ENCODE measurements at regions not wholly inside any gene's neighbourhood (a gene's known extent, or its start where the extent isn't known, plus 50 kb on each side); places are given as distances from the start of the nearest gene placed in this dataset.

- ChIA-PET CTCF (no interaction called here), POLR2A (no interaction called here)
- Histone ChIP-seq H2AFZ (ENCODE audit: low read depth, low read length) (no peak overlapping the region), H3K9ac (replicated peaks; ENCODE audit: extremely low read depth, insufficient read depth, low read length) (no peak overlapping the region), H3K9me1 (replicated peaks; ENCODE audit: control insufficient read depth, extremely low read depth, insufficient read depth, low read length) (no peaks in the 10 kb centered on the region), H3K4me2 (ENCODE audit: insufficient read depth, low read length) (no peak overlapping the region), H4K20me1 (replicated peaks; ENCODE audit: control insufficient read depth, extremely low read depth, insufficient read depth, low read length) (no peaks in the 10 kb centered on the region), H3K9me3 (replicated peaks; ENCODE audit: control insufficient read depth, insufficient read depth, low read length) (peaks cover 12% of the 10 kb centered on the region), H3K27me3 (ENCODE audit: control insufficient read depth in 2 of 2, insufficient read depth in 2 of 2, low read length in 2 of 2) (no peaks in the 10 kb centered on the region), H3K4me1 (ENCODE audit: control insufficient read depth, extremely low read depth, insufficient read depth, low read length) (no peaks in the 10 kb centered on the region), H3K79me2 (ENCODE audit: control insufficient read depth, insufficient read depth, low read length) (no peaks in the 10 kb centered on the region), H3K36me3 (ENCODE audit: control insufficient read depth in 2 of 2, extremely low read depth in 1 of 2, insufficient read depth in 2 of 2, low read length in 2 of 2) (no peaks in the 10 kb centered on the region), H3K27ac (ENCODE audit: insufficient read depth, low read depth, low read length) (no peak overlapping the region), H3K4me3 (replicated peaks in 1 of 3; ENCODE audit: insufficient read depth in 1 of 3, low read depth in 1 of 3, low read length in 3 of 3) (no peak overlapping the region)
- FAIRE-seq (no peak), DNase-seq (ENCODE audit: low read depth, low spot score) (no peak)
- no peak for TF ChIP-seq JUN (IDR thresholded peaks at IDR 0.05; ENCODE audit: borderline replicate concordance, insufficient read depth, insufficient read length, low read depth)
- no peak for TF ChIP-seq POLR2AphosphoS5 (IDR thresholded peaks at IDR 0.05; ENCODE audit: insufficient read depth, low read depth, low read length)
- no peak for TF ChIP-seq EZH2 (IDR thresholded peaks at IDR 0.05; ENCODE audit: borderline replicate concordance, low read depth, low read length, severe bottlenecking)
- TF ChIP-seq, protein P1, sequence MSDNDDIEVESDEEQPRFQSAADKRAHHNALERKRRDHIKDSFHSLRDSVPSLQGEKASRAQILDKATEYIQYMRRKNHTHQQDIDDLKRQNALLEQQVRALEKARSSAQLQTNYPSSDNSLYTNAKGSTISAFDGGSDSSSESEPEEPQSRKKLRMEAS (IDR thresholded peaks at IDR 0.05; ENCODE audit: insufficient read depth, insufficient read length), result no peak
- TF ChIP-seq MYC (IDR thresholded peaks at IDR 0.05; ENCODE audit: low read depth, low read length), result no peak
- no peak for TF ChIP-seq POLR2A (IDR thresholded peaks at IDR 0.05; ENCODE audit: low read depth, low read length)
- TF ChIP-seq FOS (IDR thresholded peaks at IDR 0.05; ENCODE audit: borderline replicate concordance, insufficient read depth, low read length), result no peak
- TF ChIP-seq CTCF (IDR thresholded peaks at IDR 0.05; ENCODE audit: extremely low read depth in 1 of 2, insufficient read depth in 1 of 2, low read depth in 1 of 2, low read length in 2 of 2), result no peak
- no peak for TF ChIP-seq GATA2 (IDR thresholded peaks at IDR 0.05; ENCODE audit: insufficient read depth, insufficient read length, low read depth, low read length)
- dilution Hi-C loops (cut with MboI; ENCODE audit: extremely low pct_ligation_motif_present, low sequenced_read_pairs), result no loop called here
- intact Hi-C loops (cut with micrococcal nuclease), result no loop called here
- no TSS peak for BruUV-seq (replicated peaks)
Measured at GRCh38 chr5:2499917-2500316, 251.6 kb downstream of the IRX2 start.

Data from endothelial cell of umbilical vein (primary cell).